ENCODE measurements at regions not wholly inside any gene's neighbourhood (a gene's known extent, or its start where the extent isn't known, plus 50 kb on each side); places are given as distances from the start of the nearest gene placed in this dataset.

GRCh38 chr2:33873076-33873605 is 274.0 kb upstream of the FAM98A start:
- no peak overlapping the region for H3K9ac ChIP-seq (ENCODE audit: low read depth in 1 of 2, low read length in 2 of 2)
- no peaks in the 10 kb centered on the region for H3K27me3 ChIP-seq (ENCODE audit: control insufficient read depth in 4 of 4, insufficient read depth in 4 of 4, low read length in 3 of 4)
- no peaks in the 10 kb centered on the region for H3K4me1 ChIP-seq (ENCODE audit: control insufficient read depth in 4 of 4, insufficient read depth in 4 of 4, low read length in 3 of 4)
- no peak overlapping the region for H3K4me3 ChIP-seq (ENCODE audit: low read depth in 1 of 3, low read length in 3 of 3)
- no peak for TF ChIP-seq HNF4G (IDR thresholded peaks at IDR 0.05)
- TF ChIP-seq TAF1 (conservative IDR thresholded peaks at IDR 0.05): no peak
- TF ChIP-seq NR2F2 (IDR thresholded peaks at IDR 0.05): no peak
- no peak for TF ChIP-seq HNF4A (conservative IDR thresholded peaks at IDR 0.05)
- TF ChIP-seq GABPA (IDR thresholded peaks at IDR 0.05 in 1 of 2, conservative IDR thresholded peaks at IDR 0.05 in 1 of 2): no peak
- peaks cover 0 to 7% (median 3%) of the 10 kb centered on the region in 4 donors for H3K9me3 ChIP-seq (ENCODE audit: control insufficient read depth in 4 of 4, low read length in 3 of 4)
- no peak overlapping the region for H3K27ac ChIP-seq (ENCODE audit: low read depth in 1 of 2, low read length in 2 of 2)
- no peak for DNase-seq (ENCODE audit: low spot score)
- no peaks in the 10 kb centered on the region for H3K36me3 ChIP-seq (ENCODE audit: control insufficient read depth in 4 of 4, insufficient read depth in 3 of 4, low read depth in 1 of 4, low read length in 3 of 4)
- 81% methylated on average over 1 of the region's 1 CpG for WGBS

DNA sequence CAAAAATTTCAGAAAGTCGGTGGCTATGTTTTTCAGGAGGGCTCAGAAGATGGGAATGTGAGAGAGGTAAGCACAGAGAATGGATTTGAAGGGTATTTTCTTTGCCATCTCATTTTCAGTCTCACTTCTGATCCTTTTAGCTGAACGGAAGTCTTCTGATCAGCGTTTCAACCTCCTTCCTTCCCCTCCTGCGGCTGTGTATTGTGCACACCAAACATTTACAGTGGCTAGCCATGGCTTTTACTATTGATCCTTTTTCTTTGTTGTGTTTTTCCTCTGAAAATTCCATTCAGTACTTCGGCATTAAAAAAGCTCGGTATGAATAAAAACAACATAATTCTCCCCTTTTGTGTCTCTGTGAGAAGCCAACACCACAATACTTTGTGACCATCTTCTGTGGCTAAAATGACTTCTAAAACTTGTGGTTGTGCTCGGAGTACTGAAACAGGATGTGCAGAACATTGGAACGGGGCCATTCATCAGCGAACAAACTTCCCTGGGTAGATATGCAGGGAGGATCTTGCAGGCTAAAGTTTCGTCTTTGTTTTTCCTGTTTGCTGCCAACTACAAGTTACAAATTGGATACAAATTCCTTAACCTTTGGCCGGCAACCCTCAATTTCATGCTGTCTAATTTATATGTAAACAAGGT is 260.8 kb upstream of the FAM98A start:
- no peak for DNase-seq (ENCODE audit: low spot score)
- Histone ChIP-seq H3K4me1 (ENCODE audit: control insufficient read depth in 4 of 4, insufficient read depth in 4 of 4, low read length in 3 of 4) (peaks cover 0 to 3% (median 0%) of the 10 kb centered on the region in 4 donors), H3K4me3 (ENCODE audit: low read depth in 1 of 3, low read length in 3 of 3) (no peak overlapping the region), H3K9ac (ENCODE audit: low read depth in 1 of 2, low read length in 2 of 2) (no peak overlapping the region), H3K27me3 (ENCODE audit: control insufficient read depth in 4 of 4, insufficient read depth in 4 of 4, low read length in 3 of 4) (peaks cover 0 to 2% (median 0%) of the 10 kb centered on the region in 4 donors), H3K27ac (ENCODE audit: low read depth in 1 of 2, low read length in 2 of 2) (no peak overlapping the region), H3K9me3 (ENCODE audit: control insufficient read depth in 4 of 4, low read length in 3 of 4) (no peaks in the 10 kb centered on the region), H3K36me3 (ENCODE audit: control insufficient read depth in 4 of 4, insufficient read depth in 3 of 4, low read depth in 1 of 4, low read length in 3 of 4) (no peaks in the 10 kb centered on the region)
- 42% methylated on average over 11 of the region's 11 CpGs for WGBS
- no peak for TF ChIP-seq MAX (IDR thresholded peaks at IDR 0.05)
- no peak for TF ChIP-seq CTCF (IDR thresholded peaks at IDR 0.05; ENCODE audit: low read depth, low read length, missing input control)
- peak; percentile 46 for TF ChIP-seq NR2F2 (IDR thresholded peaks at IDR 0.05)
- no peak for TF ChIP-seq REST (IDR thresholded peaks at IDR 0.05)
- no peak for TF ChIP-seq SP1 (IDR thresholded peaks at IDR 0.05)
- TF ChIP-seq, protein P1, sequence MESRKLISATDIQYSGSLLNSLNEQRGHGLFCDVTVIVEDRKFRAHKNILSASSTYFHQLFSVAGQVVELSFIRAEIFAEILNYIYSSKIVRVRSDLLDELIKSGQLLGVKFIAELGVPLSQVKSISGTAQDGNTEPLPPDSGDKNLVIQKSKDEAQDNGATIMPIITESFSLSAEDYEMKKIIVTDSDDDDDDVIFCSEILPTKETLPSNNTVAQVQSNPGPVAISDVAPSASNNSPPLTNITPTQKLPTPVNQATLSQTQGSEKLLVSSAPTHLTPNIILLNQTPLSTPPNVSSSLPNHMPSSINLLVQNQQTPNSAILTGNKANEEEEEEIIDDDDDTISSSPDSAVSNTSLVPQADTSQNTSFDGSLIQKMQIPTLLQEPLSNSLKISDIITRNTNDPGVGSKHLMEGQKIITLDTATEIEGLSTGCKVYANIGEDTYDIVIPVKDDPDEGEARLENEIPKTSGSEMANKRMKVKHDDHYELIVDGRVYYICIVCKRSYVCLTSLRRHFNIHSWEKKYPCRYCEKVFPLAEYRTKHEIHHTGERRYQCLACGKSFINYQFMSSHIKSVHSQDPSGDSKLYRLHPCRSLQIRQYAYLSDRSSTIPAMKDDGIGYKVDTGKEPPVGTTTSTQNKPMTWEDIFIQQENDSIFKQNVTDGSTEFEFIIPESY (IDR thresholded peaks at IDR 0.05): no peak
- TF ChIP-seq TAF1 (conservative IDR thresholded peaks at IDR 0.05): no peak
- no peak for TF ChIP-seq FOXA1 (IDR thresholded peaks at IDR 0.05)
- TF ChIP-seq YY1 (IDR thresholded peaks at IDR 0.05): no peak
- peak in 1 of 2 donors; percentile 8 for TF ChIP-seq RAD21 (IDR thresholded peaks at IDR 0.05)
